NT2/D1 (cell line): ENCODE measurements at regions not wholly inside any gene's neighbourhood (a gene's known extent, or its start where the extent isn't known, plus 50 kb on each side); places are given as distances from the start of the nearest gene placed in this dataset.

Experiments
- SUZ12 ChIP-seq: IDR thresholded peaks from 2 replicates; pipeline ENCODE4 v1.6.1; 2011; ENCODE audit not compliant: insufficient read length, insufficient read depth; ENCODE audit errors: extremely low read depth
- ZNF274 ChIP-seq: IDR thresholded peaks from 2 replicates; pipeline ENCODE4 v1.6.1; 2011; ENCODE audit warnings: mild to moderate bottlenecking, low read depth, low read length

GRCh38 chr13:55554741-55555140 is 1586.0 kb upstream of the PRR20A start:
- TF ChIP-seq SUZ12: no peak
- no peak for TF ChIP-seq ZNF274
